ENCODE measurements at regions not wholly inside any gene's neighbourhood (a gene's known extent, or its start where the extent isn't known, plus 50 kb on each side); places are given as distances from the start of the nearest gene placed in this dataset.

DNA sequence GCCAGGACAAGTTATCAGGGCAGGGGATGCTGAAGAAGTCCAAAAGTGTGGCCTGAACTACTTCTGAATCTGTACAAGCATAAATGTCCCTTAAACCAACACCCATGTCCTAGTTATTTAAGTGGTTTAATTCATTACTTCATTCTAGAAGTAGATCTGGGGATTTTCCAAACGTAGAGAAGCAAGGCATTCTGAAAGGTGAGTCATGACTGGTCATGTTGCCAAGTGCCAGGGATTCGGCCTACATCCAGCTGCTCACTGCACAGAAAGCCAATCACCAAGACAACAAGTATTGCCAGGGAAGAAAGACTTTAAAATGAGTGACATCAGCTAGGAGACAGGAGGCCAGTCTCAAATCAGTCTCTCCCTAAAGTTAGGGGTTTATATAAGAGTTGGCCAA lies 396.6 kb downstream of the GABRB3 start:
- DNase-seq (ENCODE audit: low spot score) = no peak

DNA sequence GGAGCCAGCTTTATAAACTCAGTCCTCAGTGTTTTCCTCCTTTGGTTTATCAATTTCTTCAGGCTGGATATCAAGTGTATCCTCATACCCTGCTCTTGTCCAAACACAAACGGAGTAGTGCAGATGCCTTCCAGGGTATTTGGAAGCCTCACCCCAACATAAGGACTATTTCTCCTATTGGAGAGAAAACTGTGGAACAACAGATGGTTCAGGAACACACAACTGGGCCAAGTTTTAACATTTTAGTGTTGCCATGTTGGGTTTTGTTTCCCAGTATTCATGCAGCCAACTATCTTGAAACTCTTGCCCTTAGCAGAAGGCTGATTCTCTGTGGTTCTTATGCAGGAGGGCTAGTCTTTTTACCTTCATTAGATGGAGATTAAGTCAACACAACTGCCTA lies 398.1 kb downstream of the GABRB3 start:
- no peak for DNase-seq (ENCODE audit: low spot score)

DNA sequence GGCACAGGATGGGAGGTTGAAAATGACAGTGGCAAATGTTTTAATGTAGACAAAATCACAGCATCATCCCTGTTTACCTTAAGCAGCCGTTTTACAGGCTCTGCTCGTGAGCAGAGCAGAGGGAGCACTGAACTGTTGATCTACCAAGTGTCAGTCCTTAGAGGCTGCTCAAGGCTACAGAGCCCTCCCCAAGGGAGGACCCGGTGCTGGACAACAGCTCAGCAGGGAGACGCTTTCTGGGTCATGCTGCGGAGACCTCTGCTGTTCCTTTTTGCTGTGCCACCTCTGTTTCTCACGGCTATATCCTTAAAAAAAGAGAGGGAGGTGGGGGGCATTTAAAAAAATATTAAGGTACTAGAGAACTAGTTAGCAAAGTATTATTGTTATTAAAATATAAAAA lies 400.2 kb downstream of the GABRB3 start:
- no peak for DNase-seq (ENCODE audit: low spot score)

DNA sequence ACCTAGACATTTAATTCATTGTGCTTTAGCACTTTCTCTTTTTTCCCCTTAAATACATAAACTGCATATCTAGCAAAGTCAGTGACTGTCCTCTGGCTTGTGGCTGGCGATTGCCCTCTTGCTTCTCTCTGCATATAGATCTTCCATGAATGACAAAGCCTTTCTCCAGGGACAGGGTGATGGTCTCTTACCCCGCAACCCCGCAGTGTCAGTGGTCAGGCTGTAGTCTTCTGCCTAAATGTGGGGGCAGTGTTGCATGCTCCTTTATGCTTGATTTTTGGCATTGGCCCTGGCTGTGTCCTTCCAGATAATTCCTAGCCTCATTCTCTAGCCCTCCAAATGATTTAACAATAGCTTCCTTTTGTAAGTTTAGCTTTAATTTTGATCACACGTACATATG lies 407.8 kb downstream of the GABRB3 start:
- no peak for DNase-seq (ENCODE audit: low spot score)

DNA sequence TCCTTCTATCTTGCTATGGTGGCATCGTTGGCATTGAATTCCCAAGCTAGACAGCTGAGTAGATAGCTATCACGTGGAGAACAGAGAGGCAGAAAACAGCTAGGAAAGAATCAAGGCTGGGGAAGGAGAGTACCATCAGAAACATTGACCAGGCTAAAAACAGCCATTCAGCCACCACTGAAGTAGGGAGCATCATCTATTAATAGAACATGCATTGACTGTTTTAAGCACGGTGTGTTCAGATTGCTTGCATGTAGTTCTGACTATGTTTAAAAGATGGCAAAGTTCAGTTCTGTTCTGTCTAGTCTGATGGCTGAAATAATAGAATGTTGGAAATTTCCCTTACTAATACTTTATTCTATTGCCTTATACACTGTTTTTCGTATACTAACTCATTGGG lies 413.0 kb downstream of the GABRB3 start:
- no peak for DNase-seq (ENCODE audit: low spot score)

DNA sequence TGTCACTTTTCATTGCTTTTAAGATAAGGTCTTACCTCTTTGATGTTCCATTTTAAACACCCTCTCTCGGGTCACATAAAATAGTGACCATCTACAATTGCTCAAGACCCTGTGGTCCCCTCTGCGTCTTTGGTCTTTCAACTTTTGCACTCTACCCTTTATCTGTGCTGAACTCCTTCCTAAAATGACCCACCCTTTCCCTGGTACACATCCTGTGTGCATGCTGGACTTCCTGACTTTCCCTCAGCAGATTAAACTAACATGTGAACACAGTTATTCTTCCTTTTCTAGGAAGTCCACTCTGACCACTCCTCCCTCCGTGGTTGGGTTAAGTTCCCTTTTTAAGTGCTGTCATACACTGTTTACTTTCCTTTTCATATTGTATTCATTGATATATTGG lies 414.2 kb downstream of the GABRB3 start:
- DNase-seq (ENCODE audit: low spot score) = no peak

DNA sequence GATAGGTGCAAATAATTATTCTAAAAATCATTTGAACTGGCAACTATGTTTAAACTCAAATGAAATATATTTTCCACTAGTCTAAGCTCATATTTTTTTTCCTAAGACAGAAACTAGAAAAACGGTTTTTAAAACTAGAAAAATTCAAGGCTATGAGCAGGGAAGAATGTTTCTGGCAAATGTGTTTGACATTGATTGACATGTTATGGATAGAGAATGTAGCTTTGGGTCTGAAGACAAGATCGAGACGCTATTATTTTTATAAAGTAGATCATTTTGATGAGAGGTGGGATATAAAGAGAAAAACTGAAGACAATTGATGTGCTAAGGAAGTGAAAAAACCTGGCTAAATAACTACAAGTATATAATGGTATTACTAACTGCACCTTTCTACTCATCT lies 415.2 kb downstream of the GABRB3 start:
- no peak for DNase-seq (ENCODE audit: low spot score)

DNA sequence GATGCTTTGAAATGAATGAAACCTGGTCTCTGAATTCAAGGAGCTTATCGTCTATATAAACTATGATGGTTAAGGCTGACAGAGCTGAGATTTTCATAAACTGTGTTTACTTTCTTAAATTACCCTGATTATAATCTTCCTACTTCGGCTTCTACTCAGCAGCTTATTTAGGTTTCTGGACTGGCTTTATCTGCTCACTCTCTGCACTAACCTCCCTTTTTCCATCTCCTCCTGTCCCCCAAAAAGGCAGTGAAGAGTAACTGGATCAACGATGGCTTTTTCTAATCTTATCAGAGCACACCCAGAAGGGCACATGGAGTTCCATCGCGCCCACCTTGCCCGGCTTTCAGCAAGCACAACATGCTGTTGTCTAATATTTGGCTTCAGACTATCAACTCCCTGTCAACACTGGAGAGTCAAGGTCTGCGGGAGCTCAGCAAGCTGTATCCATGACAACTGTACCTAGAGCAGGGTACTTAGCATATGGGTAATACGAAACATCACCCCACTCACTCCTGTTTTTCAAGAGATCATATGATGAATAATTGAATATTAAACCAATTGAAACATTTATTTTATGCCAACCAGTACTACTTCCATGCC lies 417.3 kb downstream of the GABRB3 start:
- no peak for DNase-seq (ENCODE audit: low spot score)

DNA sequence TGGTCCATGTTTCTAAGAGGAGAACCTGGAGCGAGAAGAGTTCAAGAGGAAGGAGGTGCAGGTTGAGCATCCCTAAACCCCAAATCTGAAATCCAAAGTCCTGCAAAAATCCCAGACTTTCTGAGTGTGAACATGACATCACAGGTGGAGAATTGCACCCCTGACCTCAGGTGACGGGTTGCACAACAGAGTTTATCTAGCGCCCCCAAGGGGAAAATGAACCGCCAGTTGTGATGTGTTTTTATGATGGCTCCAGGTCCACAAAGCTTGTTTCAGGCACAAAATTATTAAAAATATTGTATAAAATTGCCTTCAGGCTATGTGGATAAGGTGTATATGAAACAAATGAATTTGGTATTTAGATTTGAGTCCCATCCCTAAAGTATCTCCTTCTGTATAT lies 420.0 kb downstream of the GABRB3 start:
- DNase-seq (ENCODE audit: low spot score) = no peak

DNA sequence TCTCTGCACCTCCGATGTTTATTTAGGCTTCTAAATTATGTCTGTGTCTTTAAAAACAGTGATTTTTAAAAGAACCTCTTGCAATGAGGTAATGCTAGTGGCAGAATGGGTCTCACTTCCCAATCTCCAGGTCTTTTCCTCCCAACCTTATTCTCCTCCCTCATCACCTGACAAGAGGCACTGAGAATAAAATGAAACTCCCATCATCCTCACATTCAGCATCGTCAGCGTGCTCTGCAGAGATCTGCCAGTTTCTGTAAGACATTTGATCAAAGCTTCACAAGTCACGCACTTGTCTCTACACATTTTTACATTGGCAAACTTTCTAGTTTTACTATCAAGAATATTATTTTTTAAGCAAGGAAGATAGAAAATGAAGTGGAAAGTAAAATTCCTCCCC lies 420.5 kb downstream of the GABRB3 start:
- DNase-seq (ENCODE audit: low spot score) = no peak

DNA sequence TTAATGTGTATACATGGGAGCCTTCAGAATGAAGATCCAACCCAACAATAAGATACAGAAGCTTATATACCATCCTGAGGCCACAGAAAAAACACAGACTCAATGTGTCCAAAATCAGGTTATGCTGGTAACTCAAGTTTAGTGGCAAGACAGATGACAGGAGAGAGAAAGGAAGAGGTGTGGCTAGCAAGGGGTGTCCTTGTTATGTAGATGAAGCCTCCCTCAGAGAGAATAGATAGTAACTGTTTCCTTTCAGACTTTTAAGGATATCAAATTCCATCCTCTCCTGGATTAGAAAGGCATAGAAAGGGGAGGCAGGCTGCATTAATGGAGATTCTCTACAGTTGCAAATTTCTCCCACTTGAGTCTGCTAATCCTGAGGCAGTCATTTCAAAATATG lies 447.4 kb downstream of the GABRB3 start:
- DNase-seq (ENCODE audit: low spot score) = no peak

DNA sequence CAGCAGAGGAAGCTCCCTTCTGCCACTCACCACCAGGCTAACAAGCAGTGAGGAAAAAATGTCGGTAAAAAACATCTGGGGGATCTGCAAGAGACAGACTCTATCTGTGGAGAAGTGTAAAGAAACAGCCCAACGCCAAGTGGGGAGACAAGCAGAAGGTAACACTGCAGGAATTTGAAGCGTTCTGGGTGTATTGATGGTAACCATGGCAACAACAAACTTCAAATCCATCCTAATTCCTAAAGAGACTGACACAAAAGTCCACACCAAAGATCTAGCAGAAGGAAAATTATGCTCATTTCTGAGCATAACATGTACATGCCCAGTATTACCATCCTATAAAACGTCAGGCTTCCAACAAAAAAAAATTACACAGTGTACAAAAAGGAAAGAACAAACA lies 449.3 kb downstream of the GABRB3 start:
- no peak for DNase-seq (ENCODE audit: low spot score)

DNA sequence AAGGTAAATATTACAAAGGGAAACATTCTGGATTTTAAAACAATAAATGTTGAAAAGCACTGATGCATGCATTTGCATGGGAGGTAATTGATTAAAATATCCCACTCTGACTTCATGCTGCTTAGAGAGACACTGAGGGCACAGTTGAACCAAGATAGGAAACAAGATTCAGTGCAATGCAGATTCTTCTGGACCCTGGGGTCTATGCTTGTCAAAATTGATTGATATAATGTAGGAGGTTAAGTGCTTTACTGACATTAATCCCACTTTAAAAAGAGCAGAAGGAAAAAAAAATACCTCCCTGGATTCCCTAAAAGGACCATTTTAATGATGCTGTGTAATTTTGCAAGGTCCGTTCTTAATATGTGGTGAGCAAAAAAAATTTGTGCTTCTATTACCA lies 454.2 kb downstream of the GABRB3 start:
- DNase-seq (ENCODE audit: low spot score) = no peak

DNA sequence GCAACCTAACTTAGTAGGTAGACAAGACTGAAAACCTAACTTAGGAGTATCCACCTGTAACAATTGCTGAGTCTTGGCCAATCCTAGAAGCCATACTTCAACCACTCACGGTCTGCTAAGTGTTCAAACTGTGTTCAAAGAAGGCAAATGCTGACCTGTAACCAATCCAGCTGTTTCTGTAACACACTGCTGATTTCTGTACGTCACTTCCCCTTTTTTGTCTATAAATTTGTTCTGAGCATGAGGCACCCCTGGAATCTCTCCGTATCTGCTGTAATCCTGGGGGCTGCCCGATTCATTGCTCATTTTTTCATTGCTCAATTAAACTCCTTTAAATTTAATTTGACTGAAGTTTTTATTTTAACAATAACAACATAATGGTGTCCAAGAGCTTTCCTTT lies 451.4 kb upstream of the ATP10A start:
- no peak for DNase-seq (ENCODE audit: low spot score)

DNA sequence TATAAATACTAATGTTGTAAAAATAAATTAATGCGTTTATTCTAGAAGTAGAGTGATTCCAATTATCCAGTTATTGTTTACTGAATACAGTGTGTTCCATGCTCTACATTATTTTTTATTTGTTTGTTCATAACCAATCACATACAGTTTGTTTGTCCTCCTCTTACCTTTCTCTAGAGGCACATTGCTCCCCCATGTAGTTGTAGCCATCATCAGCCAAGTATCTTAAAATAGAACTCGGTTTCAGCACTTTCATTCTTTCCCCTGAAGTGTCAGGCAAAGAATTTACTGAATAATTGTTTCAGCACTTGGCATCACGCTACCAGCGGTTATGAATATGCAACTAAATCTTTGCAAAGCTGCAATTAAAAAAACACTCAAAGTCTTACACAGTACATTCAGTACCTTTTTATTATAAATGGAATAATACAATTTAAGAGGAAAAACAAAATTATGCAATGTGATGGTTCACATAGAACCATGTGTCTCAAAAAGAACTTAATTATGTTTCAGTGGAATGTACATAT lies 448.6 kb upstream of the ATP10A start:
- DNase-seq (ENCODE audit: low spot score) = no peak

DNA sequence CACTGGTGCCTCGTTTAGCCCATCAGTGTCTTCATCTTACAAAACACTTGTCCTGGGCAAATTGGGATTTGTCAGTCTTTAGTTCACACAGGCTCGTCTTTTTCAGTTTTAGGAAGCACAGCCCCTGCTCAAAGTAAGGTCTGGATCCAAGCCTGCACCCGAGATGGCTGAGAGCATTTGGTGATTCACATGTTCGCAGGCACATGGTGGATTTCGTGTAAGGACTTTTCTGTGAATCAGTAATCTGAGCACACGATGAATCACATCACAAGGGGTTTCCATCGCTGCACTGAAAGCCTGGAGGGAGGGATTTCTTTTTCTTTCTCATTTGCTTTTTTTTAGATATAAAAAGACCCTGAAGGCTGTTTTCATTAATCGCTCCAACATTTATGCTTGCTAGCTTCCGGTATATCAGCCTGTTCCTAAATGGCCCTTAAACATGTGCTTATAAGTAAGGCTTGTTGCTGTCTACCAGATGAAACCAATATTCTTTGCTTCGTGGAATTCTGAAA lies 435.6 kb upstream of the ATP10A start:
- DNase-seq (ENCODE audit: low spot score) = no peak

DNA sequence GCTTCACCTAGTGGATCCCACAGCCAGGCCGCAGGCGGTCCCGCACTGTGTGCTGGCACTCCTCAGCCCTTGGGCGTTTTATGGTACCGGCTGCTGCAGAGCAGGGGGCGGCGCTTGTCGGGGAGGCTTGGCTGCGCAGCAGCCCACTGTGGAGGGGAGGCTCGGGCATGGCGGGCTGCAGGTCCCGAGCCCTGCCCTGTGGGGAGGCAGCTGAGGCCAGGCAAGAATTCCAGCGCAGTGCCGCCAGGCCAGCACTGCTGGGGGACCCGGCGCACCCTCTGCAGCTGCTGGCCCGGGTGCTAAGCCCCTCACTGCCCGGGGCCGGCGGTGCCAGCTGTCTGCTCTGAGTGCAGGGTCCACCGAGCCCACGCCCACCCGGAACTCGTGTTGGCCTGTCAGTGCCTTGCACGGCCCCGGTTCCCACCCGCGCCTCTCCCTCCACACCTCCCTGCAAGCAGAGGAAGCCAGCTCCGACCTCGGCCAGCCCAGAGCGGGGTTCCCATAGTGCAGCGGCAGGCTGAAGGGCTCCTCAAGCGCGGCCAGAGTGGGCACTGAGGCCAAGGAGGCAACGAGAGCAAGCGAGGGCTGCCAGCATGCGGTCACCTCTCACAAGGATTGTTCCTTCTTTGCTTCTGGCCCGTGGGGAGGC lies 435.0 kb upstream of the ATP10A start:
- no peak for DNase-seq (ENCODE audit: low spot score)

DNA sequence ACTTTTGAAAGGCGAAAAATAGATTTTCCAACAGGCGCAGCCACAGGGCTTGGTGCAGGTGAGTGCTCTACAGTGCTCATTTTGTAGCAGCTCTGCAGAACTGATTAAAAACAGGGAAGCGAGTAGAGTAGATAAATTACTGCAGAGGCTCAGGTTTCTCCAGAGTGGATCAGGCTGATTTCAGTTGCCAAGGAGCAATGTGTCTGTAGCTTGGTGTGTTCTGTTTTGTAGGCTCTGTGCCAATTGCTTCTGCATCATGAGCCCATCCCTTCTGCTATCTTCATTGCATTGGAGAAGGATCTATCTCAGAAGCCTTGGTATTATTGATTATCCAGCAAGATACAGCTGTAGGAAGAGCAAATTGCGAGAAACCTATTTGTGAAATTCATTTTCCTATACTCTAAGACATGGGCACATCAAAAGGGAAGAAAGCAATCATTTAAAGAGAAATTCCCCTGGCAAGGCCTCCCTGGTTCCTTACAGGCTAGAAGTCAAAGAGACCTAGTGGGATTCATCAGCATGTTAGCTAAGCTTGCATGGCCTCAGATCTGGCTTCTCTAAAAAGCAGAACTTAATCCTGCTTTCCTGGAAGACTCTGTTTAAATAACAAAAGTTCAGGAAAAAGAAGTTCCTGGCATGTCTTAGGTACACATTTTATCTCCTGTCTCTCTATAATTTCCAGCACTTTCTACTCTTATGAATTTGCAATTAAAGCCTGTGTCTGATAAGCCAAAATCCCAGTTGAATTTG lies 432.4 kb upstream of the ATP10A start:
- no peak for DNase-seq (ENCODE audit: low spot score)

DNA sequence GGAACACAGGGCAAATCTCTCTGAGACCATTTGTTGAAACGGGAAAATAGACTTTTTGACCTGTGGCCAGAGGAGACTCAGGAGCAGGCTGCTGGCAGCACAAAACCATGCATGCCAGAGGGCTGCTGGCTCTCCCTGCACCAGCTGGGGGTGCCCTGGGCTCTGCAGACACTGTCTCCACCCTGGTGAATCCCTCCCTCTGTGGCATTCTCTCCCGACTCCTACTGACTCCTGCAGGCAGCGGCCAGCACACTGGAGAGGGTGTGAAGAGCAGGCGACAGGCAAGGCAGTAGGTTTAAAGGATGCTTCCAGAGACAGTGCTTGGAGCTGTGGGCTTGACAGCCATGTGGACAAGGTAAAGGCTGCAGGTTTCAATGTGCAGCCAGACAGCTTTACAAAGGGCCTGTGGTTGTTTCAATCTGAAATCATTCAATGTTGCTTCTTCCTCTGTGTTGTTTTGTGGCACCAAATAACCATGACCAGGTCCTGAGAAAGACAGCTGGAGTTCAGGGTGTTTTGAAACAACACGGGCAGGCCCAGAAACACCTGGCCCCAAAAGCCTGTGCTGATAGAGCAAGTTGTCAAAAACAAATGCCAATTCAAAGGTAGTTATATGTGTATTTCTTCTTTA lies 431.0 kb upstream of the ATP10A start:
- no peak for DNase-seq (ENCODE audit: low spot score)

DNA sequence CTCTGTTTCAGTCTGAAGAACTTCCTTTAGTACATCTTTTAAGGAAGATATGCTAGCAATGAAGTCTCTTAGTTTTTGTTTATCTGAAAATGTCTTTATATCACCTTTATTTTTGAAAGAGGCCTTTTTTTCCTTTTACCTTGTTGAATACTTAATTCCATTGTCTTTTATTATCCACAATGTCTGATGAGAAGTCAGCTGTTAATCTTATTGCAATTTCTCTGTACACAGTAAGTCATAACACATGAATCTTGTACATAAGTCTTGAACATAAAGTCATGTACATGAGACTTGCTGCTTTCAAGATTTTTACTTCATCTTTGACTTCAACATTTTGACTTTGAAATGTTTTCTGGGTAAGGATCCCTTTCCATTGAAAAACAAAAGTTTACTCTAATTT lies 424.3 kb upstream of the ATP10A start:
- no peak for DNase-seq (ENCODE audit: low spot score)

DNA sequence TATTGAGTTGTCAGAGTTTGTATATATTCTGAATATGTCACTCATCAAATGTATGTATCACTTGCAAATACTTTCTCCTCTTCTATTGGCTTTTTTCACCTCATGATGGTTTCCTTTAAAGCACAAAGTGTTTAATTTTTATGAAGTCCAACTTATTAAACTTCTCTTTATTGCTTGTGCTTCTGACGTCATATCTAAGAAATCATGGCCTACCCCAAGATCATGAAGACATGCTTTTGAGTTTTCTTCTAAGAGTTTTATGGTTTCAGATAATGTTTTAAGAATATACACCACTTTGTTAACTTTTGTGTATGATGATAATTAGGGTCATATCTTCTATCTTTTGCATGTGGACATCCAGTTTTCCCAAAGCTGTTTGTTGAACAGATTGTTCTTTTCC lies 417.2 kb upstream of the ATP10A start:
- DNase-seq (ENCODE audit: low spot score) = no peak

DNA sequence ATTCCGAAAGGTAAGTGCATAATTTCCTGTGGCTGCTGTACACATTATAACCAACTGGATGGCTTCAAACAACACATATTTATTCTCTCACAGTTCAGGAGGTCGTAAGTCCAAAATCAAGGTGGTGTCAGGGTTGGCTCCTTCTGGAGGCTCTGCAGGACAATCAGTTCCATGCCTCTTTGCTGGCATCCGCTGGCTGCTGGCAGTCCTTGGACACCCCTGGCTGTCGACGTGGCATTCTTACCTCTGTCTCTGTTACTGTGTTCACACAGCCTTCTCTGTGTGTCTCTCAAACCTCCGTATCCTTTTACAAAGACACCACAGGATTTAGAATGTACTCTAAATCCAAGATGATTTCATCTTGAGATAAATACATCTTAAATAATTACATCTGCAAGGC lies 398.8 kb upstream of the ATP10A start:
- DNase-seq (ENCODE audit: low spot score) = no peak

DNA sequence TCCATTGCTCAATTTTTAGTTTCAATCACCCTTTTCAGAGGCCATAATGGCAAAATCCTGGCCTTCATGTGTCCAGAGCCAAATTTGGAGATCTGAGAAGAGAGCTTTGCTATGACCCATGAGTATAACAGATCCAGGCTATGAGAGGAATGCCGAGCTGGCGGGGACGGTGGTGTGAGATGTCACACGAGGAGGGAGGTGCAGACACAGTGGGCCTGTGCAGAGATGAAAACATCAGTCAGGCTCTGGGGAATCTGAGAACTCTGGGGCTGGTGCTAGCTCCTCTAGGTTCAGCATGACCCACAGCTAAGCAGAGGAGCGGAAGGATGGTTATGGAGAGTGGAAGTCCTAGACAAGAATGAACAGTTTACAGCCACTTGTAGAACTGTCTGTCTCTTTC lies 398.3 kb upstream of the ATP10A start:
- no peak for DNase-seq (ENCODE audit: low spot score)
